ENCODE measurements at regions not wholly inside any gene's neighbourhood (a gene's known extent, or its start where the extent isn't known, plus 50 kb on each side); places are given as distances from the start of the nearest gene placed in this dataset.

- H3K4me3 ChIP-seq (replicated peaks; ENCODE audit: insufficient read depth, low read length), result no peak overlapping the region
- H3K27ac ChIP-seq (replicated peaks), result no peak overlapping the region
- no peaks in the 10 kb centered on the region for H3K27me3 ChIP-seq (ENCODE audit: insufficient read depth, poor library complexity, severe bottlenecking)
- TF ChIP-seq CTCF (IDR thresholded peaks at IDR 0.05; ENCODE audit: insufficient read depth, low read length) (no peak), SPI1 (IDR thresholded peaks at IDR 0.05; ENCODE audit: borderline replicate concordance, low read depth) (no peak), POLR2AphosphoS5 (IDR thresholded peaks at IDR 0.05; ENCODE audit: low read depth) (no peak), REST (IDR thresholded peaks at IDR 0.05; ENCODE audit: insufficient replicate concordance, low read depth) (no peak), GABPA (IDR thresholded peaks at IDR 0.05; ENCODE audit: low read depth) (no peak)
- no peak for DNase-seq (ENCODE audit: low read depth in 1 of 2, low spot score in 1 of 2)
Observed at GRCh38 chr5:12242950-12243888, 339.0 kb upstream of the CTNND2 start.

GRCh38 chr5:12237837-12238575, 333.8 kb upstream of the CTNND2 start:
- TF ChIP-seq REST (IDR thresholded peaks at IDR 0.05; ENCODE audit: insufficient replicate concordance, low read depth), result no peak
- no peak for TF ChIP-seq POLR2AphosphoS5 (IDR thresholded peaks at IDR 0.05; ENCODE audit: low read depth)
- no peak for TF ChIP-seq SPI1 (IDR thresholded peaks at IDR 0.05; ENCODE audit: borderline replicate concordance, low read depth)
- no peak for TF ChIP-seq CTCF (IDR thresholded peaks at IDR 0.05; ENCODE audit: insufficient read depth, low read length)
- TF ChIP-seq GABPA (IDR thresholded peaks at IDR 0.05; ENCODE audit: low read depth), result no peak
- H3K27me3 ChIP-seq (ENCODE audit: insufficient read depth, poor library complexity, severe bottlenecking), result no peaks in the 10 kb centered on the region
- no peak overlapping the region for H3K27ac ChIP-seq (replicated peaks)
- no peak for DNase-seq (ENCODE audit: low read depth in 1 of 2, low spot score in 1 of 2)
- no peak overlapping the region for H3K4me3 ChIP-seq (replicated peaks; ENCODE audit: insufficient read depth, low read length)

- Histone ChIP-seq H3K27me3 (ENCODE audit: insufficient read depth, poor library complexity, severe bottlenecking) (no peaks in the 10 kb centered on the region), H3K4me3 (replicated peaks; ENCODE audit: insufficient read depth, low read length) (no peak overlapping the region), H3K27ac (replicated peaks) (no peak overlapping the region)
- no peak for DNase-seq (ENCODE audit: low read depth in 1 of 2, low spot score in 1 of 2)
- TF ChIP-seq POLR2AphosphoS5 (IDR thresholded peaks at IDR 0.05; ENCODE audit: low read depth), result no peak
- TF ChIP-seq CTCF (IDR thresholded peaks at IDR 0.05; ENCODE audit: insufficient read depth, low read length), result no peak
- no peak for TF ChIP-seq SPI1 (IDR thresholded peaks at IDR 0.05; ENCODE audit: borderline replicate concordance, low read depth)
- TF ChIP-seq GABPA (IDR thresholded peaks at IDR 0.05; ENCODE audit: low read depth), result no peak
- no peak for TF ChIP-seq REST (IDR thresholded peaks at IDR 0.05; ENCODE audit: insufficient replicate concordance, low read depth)
Observed at GRCh38 chr5:12230659-12231058, 326.4 kb upstream of the CTNND2 start.
